H1 (cell line): ENCODE measurements at regions not wholly inside any gene's neighbourhood (a gene's known extent, or its start where the extent isn't known, plus 50 kb on each side); places are given as distances from the start of the nearest gene placed in this dataset.

Experiments
- RBBP5 ChIP-seq: IDR thresholded peaks from 2 replicates; pipeline ENCODE4 v1.7.1; 2012; ENCODE audit warnings: low read depth, mild to moderate bottlenecking, inconsistent platforms, low read length, moderate library complexity, borderline replicate concordance
- TAF1 ChIP-seq: IDR thresholded peaks from 2 replicates; pipeline ENCODE4 v1.6.1; 2011; ENCODE audit warnings: mild to moderate bottlenecking, low read depth, low read length

- TF ChIP-seq RBBP5 = no peak
- no peak for TF ChIP-seq TAF1
Observed at GRCh38 chr1:229158341-229158921, 112.5 kb upstream of the RAB4A start (continued).
